Keratinocyte (primary cell): ENCODE measurements at regions not wholly inside any gene's neighbourhood (a gene's known extent, or its start where the extent isn't known, plus 50 kb on each side); places are given as distances from the start of the nearest gene placed in this dataset.

ENCODE experiments used
- DNase-seq: peaks from one replicate; pipeline ENCODE4 v3.0.0-alpha.2; 2011; ENCODE audit warnings: low read depth, missing footprints, low spot score
- FAIRE-seq: peaks from 2 replicates; lab custom pipeline; 2011; peaks lifted over from hg19 to GRCh38; lab: Jason Lieb, UNC
- H2AFZ ChIP-seq: 2 replicates; pipeline ENCODE4 v1.6.0; 2012; ENCODE audit warnings: low read length, control low read depth, inconsistent platforms; ENCODE audit not compliant: control insufficient read depth
- H3K27ac ChIP-seq: 2 replicates; pipeline ENCODE4 v1.5.1; 2011; ENCODE audit warnings: low read length; ENCODE audit not compliant: control insufficient read depth, insufficient read depth
- H3K27me3 ChIP-seq: 3 replicates; pipeline ENCODE4 v1.6.0; 2011; ENCODE audit warnings: low read length; ENCODE audit not compliant: control insufficient read depth, insufficient read depth; ENCODE audit errors: extremely low read depth
- H3K36me3 ChIP-seq, 2 experiments: 2 replicates in 1 of 2; 3 replicates in 1 of 2; pipeline ENCODE4 v1.5.1; 2011; ENCODE audit warnings: low read length in 2 of 2, mild to moderate bottlenecking in 1 of 2; ENCODE audit not compliant: control insufficient read depth in 2 of 2, insufficient read depth in 2 of 2; ENCODE audit errors: extremely low read depth in 1 of 2
- H3K4me1 ChIP-seq: 3 replicates; pipeline ENCODE4 v1.5.1; 2011; ENCODE audit warnings: low read length; ENCODE audit not compliant: control insufficient read depth, insufficient read depth; ENCODE audit errors: extremely low read depth
- H3K4me2 ChIP-seq: 3 replicates; pipeline ENCODE4 v1.6.0; 2011; ENCODE audit warnings: low read depth, low read length; ENCODE audit not compliant: control insufficient read depth, insufficient read depth; ENCODE audit errors: extremely low read depth
- H3K4me3 ChIP-seq, 3 experiments: fragments of 200-600 bp in 1 of 3; sonication (generic) in 1 of 3; 2 replicates in 2 of 3; 3 replicates in 1 of 3; pipeline ENCODE4 v1.5.1; 2011 to 2016; ENCODE audit warnings: low read length in 3 of 3, mild to moderate bottlenecking in 3 of 3, control low read depth in 2 of 3, inconsistent platforms in 1 of 3, low read depth in 1 of 3, mixed read lengths in 1 of 3, mixed run types in 1 of 3, moderate library complexity in 1 of 3; ENCODE audit not compliant: control insufficient read depth in 2 of 3, insufficient read depth in 2 of 3; ENCODE audit errors: extremely low read depth in 1 of 3
- H3K79me2 ChIP-seq: 2 replicates; pipeline ENCODE4 v1.6.0; 2012; ENCODE audit warnings: low read length; ENCODE audit not compliant: control insufficient read depth, insufficient read depth
- H3K9ac ChIP-seq: 3 replicates; pipeline ENCODE4 v1.6.0; 2011; ENCODE audit warnings: low read length; ENCODE audit not compliant: control insufficient read depth, insufficient read depth; ENCODE audit errors: extremely low read depth
- H3K9me1 ChIP-seq: 3 replicates; pipeline ENCODE4 v1.6.0; 2011; ENCODE audit warnings: low read length; ENCODE audit not compliant: control insufficient read depth, insufficient read depth; ENCODE audit errors: extremely low read depth
- H3K9me3 ChIP-seq: 2 replicates; pipeline ENCODE4 v1.5.1; 2012; ENCODE audit warnings: low read depth, low read length; ENCODE audit not compliant: control insufficient read depth
- H4K20me1 ChIP-seq: 3 replicates; pipeline ENCODE4 v1.6.0; 2011; ENCODE audit warnings: low read length; ENCODE audit not compliant: control insufficient read depth, insufficient read depth; ENCODE audit errors: extremely low read depth
- CTCF ChIP-seq, 3 experiments: IDR thresholded peaks in 1 of 3; conservative IDR thresholded peaks in 1 of 3; optimal IDR thresholded peaks in 1 of 3; 2 replicates in 2 of 3; 3 replicates in 1 of 3; pipeline versions ENCODE3 to v1.5.1; 2011; ENCODE audit warnings: low read length in 3 of 3, mild to moderate bottlenecking in 3 of 3, moderate library complexity in 2 of 3, control low read depth in 1 of 3, inconsistent platforms in 1 of 3; ENCODE audit not compliant: insufficient read depth in 2 of 3; ENCODE audit errors: extremely low read depth in 1 of 3
- EZH2 ChIP-seq: IDR thresholded peaks from one replicate; pipeline ENCODE4 v1.6.1; 2012; ENCODE audit warnings: inconsistent platforms, mild to moderate bottlenecking, low read length, moderate library complexity
- dilution Hi-C: fragments of 300-500 bp; cut with MboI; formaldehyde crosslinking; loops from one replicate; pipeline ENCODE4 v1.7.0; 2020; ENCODE audit warnings: low sequenced_read_pairs; ENCODE audit not compliant: extremely low pct_ligation_motif_present

GRCh38 chr6:168817558-168818159 lies 376.7 kb downstream of the SMOC2 start:
- Histone ChIP-seq H3K27me3 (no peaks in the 10 kb centered on the region), H3K9me1 (no peaks in the 10 kb centered on the region), H3K4me1 (no peaks in the 10 kb centered on the region), H3K4me3 (no peak overlapping the region), H3K4me2 (no peak overlapping the region), H3K27ac (no peak overlapping the region), H3K79me2 (no peaks in the 10 kb centered on the region), H3K9ac (no peak overlapping the region), H3K9me3 (no peaks in the 10 kb centered on the region), H4K20me1 (no peaks in the 10 kb centered on the region), H2AFZ (no peak overlapping the region), H3K36me3 (no peaks in the 10 kb centered on the region)
- TF ChIP-seq CTCF (optimal IDR thresholded peaks at IDR 0.05 in 1 of 3, IDR thresholded peaks at IDR 0.05 in 1 of 3, conservative IDR thresholded peaks at IDR 0.05 in 1 of 3; ENCODE audit: extremely low read depth in 1 of 3, insufficient read depth in 2 of 3, low read length in 3 of 3) (no peak), EZH2 (no peak)
- dilution Hi-C loops: no loop called here
- DNase-seq: no peak
- FAIRE-seq: no peak

DNA sequence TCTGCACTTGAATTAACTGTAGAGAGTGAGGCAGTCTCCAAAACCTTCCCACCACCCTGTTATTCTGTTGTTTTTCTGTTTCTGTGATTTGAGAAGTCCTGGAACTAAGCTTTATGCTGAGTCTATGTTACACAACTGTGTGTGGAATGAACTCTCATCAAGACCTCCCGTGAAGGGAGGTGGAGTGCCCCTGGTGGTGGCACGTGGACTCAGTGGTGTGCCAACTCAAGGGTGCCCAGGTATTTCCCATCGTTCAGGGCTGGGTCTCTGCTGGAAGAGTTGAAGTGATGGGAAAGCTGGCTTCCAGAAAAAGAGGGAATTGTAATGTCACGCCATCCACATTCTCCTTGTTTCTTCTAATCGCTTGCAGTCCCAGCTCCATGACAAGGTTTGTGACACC lies 374.2 kb downstream of the SMOC2 start:
- no peaks in the 10 kb centered on the region for H3K4me1 ChIP-seq
- DNase-seq (no peak), FAIRE-seq (no peak)
- no peak overlapping the region for H3K4me3 ChIP-seq
- TF ChIP-seq CTCF (optimal IDR thresholded peaks at IDR 0.05 in 1 of 3, IDR thresholded peaks at IDR 0.05 in 1 of 3, conservative IDR thresholded peaks at IDR 0.05 in 1 of 3; ENCODE audit: extremely low read depth in 1 of 3, insufficient read depth in 2 of 3, low read length in 3 of 3) (peak; percentile 17 to 54 (median 29)), EZH2 (no peak)
- no peaks in the 10 kb centered on the region for H3K9me3 ChIP-seq
- H3K9me1 ChIP-seq: no peaks in the 10 kb centered on the region
- H3K27ac ChIP-seq: no peak overlapping the region
- no peaks in the 10 kb centered on the region for H3K79me2 ChIP-seq
- no peak overlapping the region for H2AFZ ChIP-seq
- no peaks in the 10 kb centered on the region for H3K27me3 ChIP-seq
- no peaks in the 10 kb centered on the region for H3K36me3 ChIP-seq
- H4K20me1 ChIP-seq: no peaks in the 10 kb centered on the region
- no peak overlapping the region for H3K9ac ChIP-seq
- no peak overlapping the region for H3K4me2 ChIP-seq
- dilution Hi-C loops: no loop called here
